GM19239 (cell line): ENCODE measurements at regions not wholly inside any gene's neighbourhood (a gene's known extent, or its start where the extent isn't known, plus 50 kb on each side); places are given as distances from the start of the nearest gene placed in this dataset.

Experiments used
- DNase-seq: peaks from one replicate; pipeline ENCODE4 v3.0.0; 2011; ENCODE audit warnings: low spot score; ENCODE audit not compliant: insufficient read length
- FAIRE-seq: peaks from 2 replicates; lab custom pipeline; 2011; peaks lifted over from hg19 to GRCh38; lab: Jason Lieb, UNC

GRCh38 chr6:82022614-82023129 lies 224.9 kb downstream of the IBTK start:
- no peak for FAIRE-seq
- DNase-seq, result no peak

- no peak for DNase-seq
- FAIRE-seq, result no peak
These were observed 229.8 kb downstream of the IBTK start for GRCh38 chr6:82017773-82018172.

- DNase-seq (no peak), FAIRE-seq (no peak)
These were observed 230.3 kb downstream of the IBTK start for GRCh38 chr6:82017288-82017687.

GRCh38 chr6:82015526-82015925 lies 232.0 kb downstream of the IBTK start:
- FAIRE-seq, result no peak
- DNase-seq, result no peak

GRCh38 chr6:82015043-82015442 lies 232.5 kb downstream of the IBTK start:
- no peak for DNase-seq
- FAIRE-seq, result no peak

GRCh38 chr6:82013561-82014530 lies 233.7 kb downstream of the IBTK start:
- FAIRE-seq, result no peak
- DNase-seq, result no peak

- no peak for DNase-seq
- peak; percentile 91 for FAIRE-seq
These were observed 241.4 kb downstream of the IBTK start for GRCh38 chr6:82006027-82006738.

GRCh38 chr6:82000551-82000950 lies 247.0 kb downstream of the IBTK start:
- FAIRE-seq, result no peak
- no peak for DNase-seq

- FAIRE-seq (no peak), DNase-seq (no peak)
These were observed 247.3 kb upstream of the TENT5A start for GRCh38 chr6:81999826-82000225.

GRCh38 chr6:81999270-81999669 lies 246.8 kb upstream of the TENT5A start:
- DNase-seq (no peak), FAIRE-seq (no peak)

GRCh38 chr6:81998432-81998831 lies 246.0 kb upstream of the TENT5A start:
- DNase-seq (no peak), FAIRE-seq (no peak)

GRCh38 chr6:81997090-81997926 lies 244.8 kb upstream of the TENT5A start:
- FAIRE-seq (no peak), DNase-seq (no peak)

GRCh38 chr6:81996414-81996813 lies 243.9 kb upstream of the TENT5A start:
- FAIRE-seq, result no peak

GRCh38 chr6:81995548-81996289 lies 243.2 kb upstream of the TENT5A start:
- FAIRE-seq (no peak), DNase-seq (no peak)

More at GRCh38 chr6:81996414-81996813, 243.9 kb upstream of the TENT5A start:
- DNase-seq, result no peak

GRCh38 chr6:81988871-81989270 lies 236.4 kb upstream of the TENT5A start:
- DNase-seq (no peak), FAIRE-seq (no peak)

GRCh38 chr6:81988446-81988845 lies 236.0 kb upstream of the TENT5A start:
- FAIRE-seq, result no peak
- DNase-seq, result no peak

GRCh38 chr6:81987293-81987692 lies 234.8 kb upstream of the TENT5A start:
- DNase-seq, result no peak
- no peak for FAIRE-seq

GRCh38 chr6:81985191-81985590 lies 232.7 kb upstream of the TENT5A start:
- no peak for FAIRE-seq
- DNase-seq, result no peak

- FAIRE-seq, result no peak
- no peak for DNase-seq
These were observed 232.1 kb upstream of the TENT5A start for GRCh38 chr6:81984599-81984998.

- FAIRE-seq (no peak), DNase-seq (no peak)
These were observed 229.3 kb upstream of the TENT5A start for GRCh38 chr6:81981812-81982211.
